ENCODE measurements at regions not wholly inside any gene's neighbourhood (a gene's known extent, or its start where the extent isn't known, plus 50 kb on each side); places are given as distances from the start of the nearest gene placed in this dataset.
"Not testable (repeated sequence)": the region's sequence is repeated elsewhere in the genome, so short reads cannot be mapped to it uniquely, and the experiment has no call there.

- TF ChIP-seq CTCF (IDR thresholded peaks at IDR 0.05) = no peak
- WGBS, 3 donors = 35 to 39% (median 39%) methylated on average over 3 of the region's 3 CpGs
Observed at GRCh38 chr10:85493703-85494102, 872.9 kb downstream of the GRID1 start.

GRCh38 chr10:85504641-85505040, 862.0 kb downstream of the GRID1 start:
- H3K4me3 ChIP-seq; H3K36me3 ChIP-seq (ENCODE audit: insufficient read depth in 1 of 2, low read depth in 1 of 2); H3K4me1 ChIP-seq; intact Hi-C loops (cut with DNase I); DNase-seq; H3K27ac ChIP-seq; ATAC-seq; H3K9me3 ChIP-seq; H3K27me3 ChIP-seq (ENCODE audit: insufficient read depth in 3 of 3, low read length in 2 of 3): not testable (repeated sequence)
- WGBS, 3 donors = 86 to 89% (median 88%) methylated on average over 10 of the region's 10 CpGs

More at GRCh38 chr10:85493703-85494102, 872.9 kb downstream of the GRID1 start:
- H3K27ac ChIP-seq = no peak overlapping the region
- intact Hi-C loops (cut with DNase I) = no loop called here
- H3K36me3 ChIP-seq (ENCODE audit: insufficient read depth in 1 of 2, low read depth in 1 of 2) = no peaks in the 10 kb centered on the region
- DNase-seq (no peak), ATAC-seq (no peak)
- H3K4me3 ChIP-seq = no peak overlapping the region
- no peaks in the 10 kb centered on the region for H3K27me3 ChIP-seq (ENCODE audit: insufficient read depth in 3 of 3, low read length in 2 of 3)
- H3K9me3 ChIP-seq = no peaks in the 10 kb centered on the region
- H3K4me1 ChIP-seq = no peaks in the 10 kb centered on the region

- Histone ChIP-seq H3K27ac (no peak overlapping the region), H3K4me1 (no peaks in the 10 kb centered on the region), H3K4me3 (no peak overlapping the region), H3K9me3 (no peaks in the 10 kb centered on the region), H3K36me3 (ENCODE audit: insufficient read depth in 1 of 2, low read depth in 1 of 2) (no peaks in the 10 kb centered on the region), H3K27me3 (ENCODE audit: insufficient read depth in 3 of 3, low read length in 2 of 3) (no peaks in the 10 kb centered on the region)
- DNase-seq (peak in 1 of 2 donors; percentile 57), ATAC-seq (peak in 2 of 4 donors; percentile 35 to 43)
- intact Hi-C loops (cut with DNase I) = no loop called here
- no peak for TF ChIP-seq CTCF (IDR thresholded peaks at IDR 0.05)
- 46 to 57% (median 54%) methylated on average over 2 of the region's 2 CpGs for WGBS, 3 donors
Observed at GRCh38 chr10:85508159-85508558, 858.4 kb downstream of the GRID1 start.

- no peaks in the 10 kb centered on the region for H3K4me1 ChIP-seq
- no peak for TF ChIP-seq CTCF (IDR thresholded peaks at IDR 0.05)
- no peak overlapping the region for H3K27ac ChIP-seq
- no peaks in the 10 kb centered on the region for H3K27me3 ChIP-seq (ENCODE audit: insufficient read depth in 3 of 3, low read length in 2 of 3)
- DNase-seq (no peak), ATAC-seq (no peak)
- no peaks in the 10 kb centered on the region for H3K36me3 ChIP-seq (ENCODE audit: insufficient read depth in 1 of 2, low read depth in 1 of 2)
- WGBS, 3 donors = 63 to 74% (median 70%) methylated on average over 5 of the region's 5 CpGs
- H3K9me3 ChIP-seq = no peaks in the 10 kb centered on the region
- intact Hi-C loops (cut with DNase I) = no loop called here
- no peak overlapping the region for H3K4me3 ChIP-seq
Observed at GRCh38 chr10:85510682-85511081, 855.9 kb downstream of the GRID1 start.

GRCh38 chr10:85513436-85513835, 853.2 kb downstream of the GRID1 start:
- intact Hi-C loops (cut with DNase I) = no loop called here
- DNase-seq (no peak), ATAC-seq (no peak)
- H3K27ac ChIP-seq = no peak overlapping the region
- WGBS, 3 donors = 44 to 68% (median 67%) methylated on average over 1 of the region's 1 CpG
- no peak overlapping the region for H3K4me3 ChIP-seq
- no peak for TF ChIP-seq CTCF (IDR thresholded peaks at IDR 0.05)
- H3K27me3 ChIP-seq (ENCODE audit: insufficient read depth in 3 of 3, low read length in 2 of 3) = no peaks in the 10 kb centered on the region
- H3K36me3 ChIP-seq (ENCODE audit: insufficient read depth in 1 of 2, low read depth in 1 of 2) = no peaks in the 10 kb centered on the region
- H3K9me3 ChIP-seq = no peaks in the 10 kb centered on the region
- H3K4me1 ChIP-seq = no peaks in the 10 kb centered on the region

Measured in psoas muscle (tissue), 7 donors.